OCI-LY7 (cell line): ENCODE measurements at regions not wholly inside any gene's neighbourhood (a gene's known extent, or its start where the extent isn't known, plus 50 kb on each side); places are given as distances from the start of the nearest gene placed in this dataset.

Experiments used
- CTCF ChIP-seq: fragments of 200-600 bp; sonication (generic); conservative IDR thresholded peaks from 2 replicates; pipeline ENCODE4 v1.5.1; 2014; ENCODE audit warnings: mild to moderate bottlenecking, antibody characterized with exemption, low read length, moderate library complexity, mixed read lengths
- EZH2phosphoT487 ChIP-seq: fragments of 200-600 bp; sonication (generic); IDR thresholded peaks from 2 replicates; pipeline ENCODE4 v1.6.1; 2018; ENCODE audit warnings: low read depth, borderline replicate concordance, mild to moderate bottlenecking, mixed run types, antibody characterized with exemption, low read length, moderate library complexity, mixed read lengths

GRCh38 chr5:152599096-152599495, 194.0 kb upstream of the NMUR2 start:
- no peak for TF ChIP-seq CTCF
- TF ChIP-seq EZH2phosphoT487 = no peak
